RKO (cell line): ENCODE measurements at regions not wholly inside any gene's neighbourhood (a gene's known extent, or its start where the extent isn't known, plus 50 kb on each side); places are given as distances from the start of the nearest gene placed in this dataset.
"Not testable (repeated sequence)": the region's sequence is repeated elsewhere in the genome, so short reads cannot be mapped to it uniquely, and the experiment has no call there.

Experiments used
- DNase-seq: peaks from one replicate; pipeline ENCODE4 v3.0.0-alpha.2; 2016; ENCODE audit warnings: low spot score

- no peak for DNase-seq
Measured at GRCh38 chr4:12173496-12173895, 744.8 kb upstream of the HS3ST1 start.

GRCh38 chr4:12172198-12172973 lies 743.7 kb upstream of the HS3ST1 start:
- DNase-seq, result no peak

GRCh38 chr4:12170308-12170707 lies 741.6 kb upstream of the HS3ST1 start:
- DNase-seq, result no peak

GRCh38 chr4:12165616-12166015 lies 736.9 kb upstream of the HS3ST1 start:
- no peak for DNase-seq

GRCh38 chr4:12146339-12146738 lies 717.6 kb upstream of the HS3ST1 start:
- DNase-seq, result no peak

GRCh38 chr4:12145768-12146167 lies 717.1 kb upstream of the HS3ST1 start:
- no peak for DNase-seq

- no peak for DNase-seq
Measured at GRCh38 chr4:12145106-12145505, 716.4 kb upstream of the HS3ST1 start.

- DNase-seq, result no peak
Measured at GRCh38 chr4:12144051-12144450, 715.4 kb upstream of the HS3ST1 start.

- no peak for DNase-seq
Measured at GRCh38 chr4:12140864-12141263, 712.2 kb upstream of the HS3ST1 start.

GRCh38 chr4:12139296-12139695 lies 710.6 kb upstream of the HS3ST1 start:
- DNase-seq, result no peak

GRCh38 chr4:12138488-12138887 lies 709.8 kb upstream of the HS3ST1 start:
- DNase-seq, result no peak

GRCh38 chr4:12137575-12137974 lies 708.9 kb upstream of the HS3ST1 start:
- no peak for DNase-seq

- DNase-seq, result no peak
Measured at GRCh38 chr4:12126474-12126873, 697.8 kb upstream of the HS3ST1 start.

- DNase-seq, result no peak
Measured at GRCh38 chr4:12124138-12124537, 695.4 kb upstream of the HS3ST1 start.

GRCh38 chr4:12123707-12124106 lies 695.0 kb upstream of the HS3ST1 start:
- DNase-seq, result no peak

GRCh38 chr4:12122316-12122715 lies 693.6 kb upstream of the HS3ST1 start:
- no peak for DNase-seq

GRCh38 chr4:12120968-12121367 lies 692.3 kb upstream of the HS3ST1 start:
- no peak for DNase-seq

GRCh38 chr4:12118651-12119213 lies 690.0 kb upstream of the HS3ST1 start:
- no peak for DNase-seq

- DNase-seq, result no peak
Measured at GRCh38 chr4:12116009-12116552, 687.4 kb upstream of the HS3ST1 start.

- DNase-seq, result no peak
Measured at GRCh38 chr4:12110627-12111026, 681.9 kb upstream of the HS3ST1 start.

GRCh38 chr4:12109056-12109455 lies 680.4 kb upstream of the HS3ST1 start:
- DNase-seq, result not testable (repeated sequence)

GRCh38 chr4:12105519-12105918 lies 676.8 kb upstream of the HS3ST1 start:
- DNase-seq, result no peak

GRCh38 chr4:12089920-12090319 lies 661.2 kb upstream of the HS3ST1 start:
- not testable (repeated sequence) for DNase-seq

GRCh38 chr4:12084690-12085089 lies 656.0 kb upstream of the HS3ST1 start:
- DNase-seq, result no peak
